Esophagus squamous epithelium (tissue), 4 donors: ENCODE measurements at regions not wholly inside any gene's neighbourhood (a gene's known extent, or its start where the extent isn't known, plus 50 kb on each side); places are given as distances from the start of the nearest gene placed in this dataset.

ENCODE experiments used
- CTCF ChIP-seq, 6 experiments: fragments of 450-650 bp in 4 of 6; fragments of 200-600 bp in 2 of 6; sonication (generic) in 2 of 6; IDR thresholded peaks; one replicate each; pipeline ENCODE4 v1.5.1; 2016 to 2019; ENCODE audit warnings: antibody characterized with exemption in 6 of 6, mild to moderate bottlenecking in 4 of 6, moderate library complexity in 4 of 6
- POLR2A ChIP-seq, 4 donors: fragments of 450-650 bp; IDR thresholded peaks; one replicate each; pipeline ENCODE4 v1.6.1; 2017; ENCODE audit warnings: antibody characterized with exemption in 4 of 4, mild to moderate bottlenecking in 4 of 4, moderate library complexity in 3 of 4

DNA sequence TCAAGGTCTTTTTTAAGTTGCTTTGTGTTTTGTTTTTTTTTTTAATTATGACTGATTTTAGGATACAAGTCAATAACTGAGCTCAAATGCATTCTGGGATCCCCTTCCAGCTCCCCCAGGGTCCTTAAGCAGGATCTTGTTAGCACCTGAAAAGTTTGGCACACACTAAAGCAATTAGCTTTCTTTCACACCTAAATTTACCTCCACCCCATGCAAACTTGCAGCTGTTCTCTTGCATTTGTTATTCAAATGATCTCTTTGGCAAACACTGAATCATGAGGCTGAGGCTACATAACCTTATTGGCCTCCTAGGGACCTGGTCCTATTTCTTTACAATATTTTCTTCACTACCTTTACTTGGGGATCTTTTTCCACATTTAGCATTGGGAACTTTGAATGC lies 2026.1 kb upstream of the CELF4 start:
- no peak for TF ChIP-seq POLR2A (IDR thresholded peaks at IDR 0.05)
- no peak for TF ChIP-seq CTCF (IDR thresholded peaks at IDR 0.05)
